Omental fat pad (tissue), 3 donors: ENCODE measurements at regions not wholly inside any gene's neighbourhood (a gene's known extent, or its start where the extent isn't known, plus 50 kb on each side); places are given as distances from the start of the nearest gene placed in this dataset.

Source experiments
- ATAC-seq: fragments of 150-250 bp; one replicate; pipeline ENCODE4 v1.9.1; 2016; ENCODE audit warnings: mild to moderate bottlenecking, moderate library complexity; ENCODE audit not compliant: low FRiP score
- DNase-seq: peaks from one replicate; pipeline ENCODE4 v3.0.0-alpha.2; 2019; ENCODE audit warnings: low spot score
- TF ChIP-seq, protein P1 (sequence below), 3 donors: fragments of 450-650 bp; IDR thresholded peaks; one replicate each; pipeline ENCODE4 v1.5.1; 2016 to 2017; ENCODE audit warnings: antibody characterized with exemption in 3 of 3, mild to moderate bottlenecking in 3 of 3, moderate library complexity in 2 of 3

DNA sequence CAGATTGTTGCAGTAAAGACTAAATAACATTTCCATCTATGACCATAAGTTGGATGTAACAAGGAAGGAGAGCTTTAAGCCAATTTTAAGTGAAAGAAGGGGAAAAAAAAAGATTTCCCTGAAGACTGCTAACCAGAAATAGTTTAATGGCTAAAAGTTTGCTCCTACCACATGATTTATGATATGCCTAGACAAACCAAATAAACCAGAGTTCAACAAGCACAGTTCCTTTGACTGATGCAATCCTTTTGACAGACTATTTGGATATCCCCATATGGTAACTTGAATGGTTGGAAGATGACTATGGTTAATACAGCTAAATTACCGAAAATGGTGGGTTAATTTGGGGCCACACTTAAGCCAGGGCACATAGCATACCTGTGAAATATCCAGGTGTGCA, 338.5 kb downstream of the CETN3 start:
- ATAC-seq (no peak), DNase-seq (no peak)
- TF ChIP-seq, protein P1, sequence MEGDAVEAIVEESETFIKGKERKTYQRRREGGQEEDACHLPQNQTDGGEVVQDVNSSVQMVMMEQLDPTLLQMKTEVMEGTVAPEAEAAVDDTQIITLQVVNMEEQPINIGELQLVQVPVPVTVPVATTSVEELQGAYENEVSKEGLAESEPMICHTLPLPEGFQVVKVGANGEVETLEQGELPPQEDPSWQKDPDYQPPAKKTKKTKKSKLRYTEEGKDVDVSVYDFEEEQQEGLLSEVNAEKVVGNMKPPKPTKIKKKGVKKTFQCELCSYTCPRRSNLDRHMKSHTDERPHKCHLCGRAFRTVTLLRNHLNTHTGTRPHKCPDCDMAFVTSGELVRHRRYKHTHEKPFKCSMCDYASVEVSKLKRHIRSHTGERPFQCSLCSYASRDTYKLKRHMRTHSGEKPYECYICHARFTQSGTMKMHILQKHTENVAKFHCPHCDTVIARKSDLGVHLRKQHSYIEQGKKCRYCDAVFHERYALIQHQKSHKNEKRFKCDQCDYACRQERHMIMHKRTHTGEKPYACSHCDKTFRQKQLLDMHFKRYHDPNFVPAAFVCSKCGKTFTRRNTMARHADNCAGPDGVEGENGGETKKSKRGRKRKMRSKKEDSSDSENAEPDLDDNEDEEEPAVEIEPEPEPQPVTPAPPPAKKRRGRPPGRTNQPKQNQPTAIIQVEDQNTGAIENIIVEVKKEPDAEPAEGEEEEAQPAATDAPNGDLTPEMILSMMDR (IDR thresholded peaks at IDR 0.05) = no peak

DNA sequence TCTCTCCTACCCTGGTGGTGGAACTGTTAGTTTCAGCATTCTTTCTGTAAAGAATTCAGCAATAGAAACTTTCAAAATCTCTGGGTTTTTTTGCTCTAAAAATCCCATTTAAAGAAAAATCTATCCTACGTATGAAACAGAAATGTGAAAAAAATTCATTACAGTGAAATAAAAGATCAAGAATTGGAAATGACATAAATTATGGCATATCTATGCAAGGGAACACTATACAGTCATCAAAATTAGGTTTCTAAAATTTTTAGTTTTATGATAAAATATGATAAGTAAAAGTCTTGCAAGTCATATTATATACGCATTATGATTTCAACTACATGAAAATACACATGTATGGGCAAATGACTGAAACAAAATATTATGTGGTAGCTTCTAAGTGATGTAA, 342.6 kb downstream of the CETN3 start:
- ATAC-seq = no peak
- TF ChIP-seq, protein P1 (IDR thresholded peaks at IDR 0.05) = no peak

DNA sequence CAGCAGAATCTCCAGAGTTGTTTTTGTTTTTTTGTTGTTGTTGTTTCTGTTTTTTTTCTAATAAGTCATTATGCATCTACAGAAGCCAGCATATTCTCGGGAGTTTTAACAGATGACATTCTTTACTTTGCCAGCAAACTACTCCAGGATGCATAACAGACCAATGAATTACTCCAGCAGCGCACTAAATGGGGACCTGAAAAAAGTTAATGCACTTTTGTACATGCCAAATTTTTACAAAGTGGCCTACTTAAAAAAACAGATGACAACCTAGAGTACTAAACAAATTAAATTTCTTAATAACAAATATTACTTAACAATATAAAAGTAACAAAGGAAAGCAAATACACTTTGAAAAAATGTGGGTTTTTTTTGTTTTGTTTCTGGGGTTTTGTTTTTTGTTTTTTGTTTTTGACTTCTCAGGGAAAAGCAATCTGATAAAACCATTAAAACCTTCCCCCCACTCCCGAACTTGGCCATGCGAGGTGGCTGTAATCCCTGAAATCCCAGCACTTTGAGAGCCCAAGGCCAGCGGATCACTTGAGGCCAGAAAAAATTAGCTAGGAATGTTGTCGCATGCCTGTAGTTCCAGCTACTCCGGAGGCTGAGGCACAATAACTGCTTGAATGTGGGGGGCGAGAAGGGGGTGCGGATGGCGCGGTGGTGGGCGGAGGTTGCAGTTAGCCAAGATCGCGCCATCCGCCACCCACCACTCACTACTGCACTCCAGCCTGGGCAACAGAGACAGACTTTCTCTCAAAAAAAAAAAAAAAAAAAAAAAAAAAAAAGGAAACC, 352.4 kb downstream of the CETN3 start:
- ATAC-seq (no peak), DNase-seq (no peak)
- TF ChIP-seq, protein P1 (IDR thresholded peaks at IDR 0.05) = no peak

More for the DNA sequence above, 342.6 kb downstream of the CETN3 start:
- DNase-seq = no peak

DNA sequence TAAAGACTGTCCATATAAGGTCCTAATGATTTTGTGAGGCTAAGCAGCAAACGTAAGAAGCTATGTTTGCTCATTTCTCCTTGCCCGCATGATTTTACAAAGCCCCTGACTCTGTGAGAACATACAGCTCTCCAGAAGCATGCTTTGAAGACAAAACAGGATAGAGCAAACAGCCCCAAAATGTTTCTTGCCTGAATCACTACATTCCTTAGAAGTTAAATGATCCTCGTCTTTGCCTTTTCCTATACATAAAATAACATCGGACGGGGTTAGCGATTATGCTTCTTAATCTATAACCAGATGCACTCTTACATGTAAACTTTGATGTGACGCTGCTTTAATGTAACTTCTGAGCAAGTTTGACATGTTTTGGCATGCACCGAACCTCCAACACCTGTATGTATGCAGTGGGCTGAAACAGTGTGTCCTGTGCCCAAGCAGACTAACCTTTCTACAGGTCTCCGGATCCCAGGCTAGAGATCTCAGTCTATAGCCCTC, 353.7 kb downstream of the CETN3 start:
- ATAC-seq = no peak
- TF ChIP-seq, protein P1 (IDR thresholded peaks at IDR 0.05) = no peak
- DNase-seq = no peak

DNA sequence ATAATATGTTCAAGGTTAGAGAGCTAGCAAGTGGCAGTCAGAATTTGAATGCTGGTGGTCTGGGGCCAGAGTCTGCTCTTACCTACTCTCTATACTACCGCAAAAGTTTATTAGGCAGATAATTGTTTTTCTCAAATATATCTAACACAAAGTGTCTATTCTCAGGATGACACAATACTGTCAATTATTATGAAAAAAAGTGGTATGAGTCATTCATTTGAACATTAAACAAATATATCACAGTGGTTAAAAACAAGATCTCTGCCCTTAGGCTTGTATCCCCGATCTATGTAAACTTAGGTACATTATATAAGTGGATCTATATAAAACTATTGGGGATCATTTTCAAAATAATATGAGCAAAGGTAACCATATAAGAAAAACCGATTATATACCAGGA, 354.9 kb downstream of the CETN3 start:
- TF ChIP-seq, protein P1 (IDR thresholded peaks at IDR 0.05) = no peak
- DNase-seq = no peak
- no peak for ATAC-seq

DNA sequence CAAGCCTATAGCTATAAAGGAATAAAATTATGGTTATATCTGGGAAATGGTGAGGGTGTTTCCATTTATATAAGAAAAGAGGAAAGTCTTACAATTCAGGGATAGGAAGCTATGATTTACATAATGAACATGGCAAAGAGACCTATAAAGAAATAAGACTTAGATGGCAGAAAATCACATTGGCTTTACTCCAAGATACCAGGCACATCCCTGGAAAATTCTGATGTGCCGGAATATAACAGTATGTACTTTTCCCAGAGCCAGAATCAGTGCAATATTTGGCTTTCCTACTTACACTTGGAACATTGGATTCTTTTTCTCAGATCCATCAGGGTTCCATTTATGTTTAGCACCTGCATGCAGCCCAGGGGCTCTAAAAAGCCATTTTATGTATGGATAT, 357.8 kb downstream of the CETN3 start:
- TF ChIP-seq, protein P1 (IDR thresholded peaks at IDR 0.05) = no peak
- DNase-seq (no peak), ATAC-seq (no peak)

DNA sequence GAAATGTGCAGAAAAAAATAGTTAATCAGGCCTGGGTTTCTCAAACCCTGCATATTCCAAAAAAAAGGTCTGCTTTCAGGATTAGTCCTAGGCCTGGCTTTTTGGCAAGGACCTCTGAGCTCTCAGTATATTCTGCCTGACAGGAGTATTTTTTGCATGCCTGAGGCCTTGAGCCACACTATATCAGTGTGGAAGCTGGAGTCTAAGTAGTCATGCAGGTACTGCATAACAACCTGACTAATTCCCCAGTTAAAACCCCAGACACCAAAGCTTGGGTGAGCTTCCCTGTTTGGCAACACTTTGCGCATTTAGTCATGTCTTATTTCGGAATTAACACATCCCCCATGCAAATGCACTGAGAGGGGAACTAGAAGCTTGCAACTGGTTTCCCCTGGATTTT, 359.5 kb downstream of the CETN3 start:
- DNase-seq (no peak), ATAC-seq (no peak)
- TF ChIP-seq, protein P1 (IDR thresholded peaks at IDR 0.05) = no peak
